OCI-LY1 (cell line): ENCODE measurements at regions not wholly inside any gene's neighbourhood (a gene's known extent, or its start where the extent isn't known, plus 50 kb on each side); places are given as distances from the start of the nearest gene placed in this dataset.

Experiments
- H2AFZ ChIP-seq: fragments of 200-600 bp; sonication (generic), shearing (Covaris generic); 2 replicates; pipeline ENCODE4 v1.6.0; 2014; ENCODE audit warnings: antibody characterized with exemption, mild to moderate bottlenecking, low read length
- H3F3A ChIP-seq: fragments of 200-600 bp; sonication (generic), shearing (Covaris generic); 2 replicates; pipeline ENCODE4 v1.6.0; 2014; ENCODE audit warnings: mild to moderate bottlenecking, antibody characterized with exemption, low read length, moderate library complexity; ENCODE audit not compliant: insufficient read depth
- H3K27ac ChIP-seq: fragments of 200-600 bp; sonication (generic); 2 replicates; pipeline ENCODE4 v1.5.1; 2014; ENCODE audit warnings: low read length, mixed run types, mild to moderate bottlenecking, low read depth; ENCODE audit not compliant: poor library complexity, severe bottlenecking
- H3K27me3 ChIP-seq: fragments of 200-600 bp; sonication (generic); 2 replicates; pipeline ENCODE4 v1.6.0; 2014; ENCODE audit warnings: antibody characterized with exemption, mild to moderate bottlenecking, low read length, moderate library complexity; ENCODE audit not compliant: insufficient read depth
- H3K36me3 ChIP-seq: fragments of 200-600 bp; sonication (generic); 2 replicates; pipeline ENCODE4 v1.6.1; 2014; ENCODE audit warnings: mild to moderate bottlenecking, antibody characterized with exemption, low read length, moderate library complexity, mixed read lengths; ENCODE audit not compliant: insufficient read depth
- H3K4me1 ChIP-seq: fragments of 200-600 bp; sonication (generic); 2 replicates; pipeline ENCODE4 v1.5.1; 2014; ENCODE audit warnings: mild to moderate bottlenecking, low read length, moderate library complexity; ENCODE audit not compliant: insufficient read depth, severe bottlenecking
- H3K4me2 ChIP-seq: fragments of 200-600 bp; sonication (generic), shearing (Covaris generic); 2 replicates; pipeline ENCODE4 v1.6.1; 2014; ENCODE audit warnings: low read length
- H3K4me3 ChIP-seq: fragments of 200-600 bp; sonication (generic); 2 replicates; pipeline ENCODE4 v1.5.1; 2014; ENCODE audit warnings: low read length, low read depth, mild to moderate bottlenecking, mixed read lengths; ENCODE audit not compliant: poor library complexity, severe bottlenecking
- H3K79me2 ChIP-seq: fragments of 200-600 bp; shearing (Covaris generic); 2 replicates; pipeline ENCODE4 v1.6.1; 2016; ENCODE audit warnings: mixed run types, low read length, mixed read lengths; ENCODE audit not compliant: insufficient read depth
- H3K9ac ChIP-seq: fragments of 200-600 bp; sonication (generic), shearing (Covaris generic); 2 replicates; pipeline ENCODE4 v1.6.1; 2014; ENCODE audit warnings: mild to moderate bottlenecking, low read length, mixed read lengths
- H3K9me2 ChIP-seq: fragments of 200-600 bp; sonication (generic), shearing (Covaris generic); 2 replicates; pipeline ENCODE4 v1.6.1; 2014; ENCODE audit warnings: low read depth, mild to moderate bottlenecking, low read length, mixed read lengths
- H3K9me3 ChIP-seq: fragments of 200-600 bp; shearing (Covaris generic); 2 replicates; pipeline ENCODE4 v1.6.1; 2014; ENCODE audit warnings: low read length, mixed read lengths
- H4K20me1 ChIP-seq: fragments of 200-600 bp; sonication (generic), shearing (Covaris generic); 2 replicates; pipeline ENCODE4 v1.6.0; 2016; ENCODE audit warnings: mild to moderate bottlenecking, low read length; ENCODE audit not compliant: insufficient read depth
- CTCF ChIP-seq: fragments of 200-600 bp; sonication (generic), shearing (Covaris generic); IDR thresholded peaks from 2 replicates; pipeline ENCODE4 v1.5.1; 2017; ENCODE audit warnings: mild to moderate bottlenecking, antibody characterized with exemption, low read length, moderate library complexity, mixed read lengths
- EZH2 ChIP-seq: fragments of 200-600 bp; sonication (generic), shearing (Covaris generic); IDR thresholded peaks from 2 replicates; pipeline ENCODE4 v1.8.0; 2017; ENCODE audit warnings: borderline replicate concordance, mixed run types, mild to moderate bottlenecking, antibody characterized with exemption, low read length, moderate library complexity, mixed read lengths

GRCh38 chr4:18406264-18406663 is 384.7 kb upstream of the LCORL start:
- H3K79me2 ChIP-seq = no peaks in the 10 kb centered on the region
- H3K9me3 ChIP-seq = no peaks in the 10 kb centered on the region
- no peaks in the 10 kb centered on the region for H3F3A ChIP-seq
- H3K27ac ChIP-seq = no peak overlapping the region
- no peaks in the 10 kb centered on the region for H3K9me2 ChIP-seq
- no peaks in the 10 kb centered on the region for H3K4me1 ChIP-seq
- TF ChIP-seq CTCF (no peak), EZH2 (no peak)
- H4K20me1 ChIP-seq = no peaks in the 10 kb centered on the region
- no peak overlapping the region for H3K4me3 ChIP-seq
- no peak overlapping the region for H3K9ac ChIP-seq
- no peaks in the 10 kb centered on the region for H3K27me3 ChIP-seq
- H3K4me2 ChIP-seq = no peak overlapping the region
- no peak overlapping the region for H2AFZ ChIP-seq
- no peaks in the 10 kb centered on the region for H3K36me3 ChIP-seq

DNA sequence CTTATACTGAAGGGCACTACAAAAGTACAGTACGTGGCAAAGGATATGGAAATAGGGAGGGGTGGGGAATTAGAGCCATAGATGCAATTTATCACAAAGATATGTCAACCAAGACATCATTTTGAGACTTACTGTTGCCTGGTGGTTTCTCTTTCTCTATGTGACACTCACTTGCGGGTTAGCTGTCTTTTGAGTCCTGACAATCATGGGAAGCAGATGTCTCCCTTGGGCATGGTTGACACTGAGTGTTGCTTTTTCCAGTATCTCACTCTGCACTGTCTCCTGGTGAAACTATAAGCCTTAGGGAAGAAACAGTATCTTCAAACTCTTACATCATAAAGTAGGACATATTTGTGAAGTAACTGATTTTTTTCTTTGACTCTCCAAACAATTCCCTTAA is 383.5 kb upstream of the LCORL start:
- Histone ChIP-seq H3K79me2 (no peaks in the 10 kb centered on the region), H4K20me1 (no peaks in the 10 kb centered on the region), H2AFZ (no peak overlapping the region), H3K4me2 (no peak overlapping the region), H3K36me3 (no peaks in the 10 kb centered on the region), H3K27me3 (no peaks in the 10 kb centered on the region), H3K9me3 (no peaks in the 10 kb centered on the region), H3K4me3 (no peak overlapping the region), H3K9me2 (no peaks in the 10 kb centered on the region), H3K27ac (no peak overlapping the region), H3K4me1 (no peaks in the 10 kb centered on the region), H3K9ac (no peak overlapping the region), H3F3A (no peaks in the 10 kb centered on the region)
- TF ChIP-seq EZH2 (no peak), CTCF (no peak)

- H3K79me2 ChIP-seq = no peaks in the 10 kb centered on the region
- H3K9me2 ChIP-seq = no peaks in the 10 kb centered on the region
- no peaks in the 10 kb centered on the region for H3K36me3 ChIP-seq
- no peaks in the 10 kb centered on the region for H3F3A ChIP-seq
- no peak overlapping the region for H3K27ac ChIP-seq
- H2AFZ ChIP-seq = no peak overlapping the region
- H3K4me3 ChIP-seq = no peak overlapping the region
- H4K20me1 ChIP-seq = no peaks in the 10 kb centered on the region
- no peaks in the 10 kb centered on the region for H3K4me1 ChIP-seq
- no peak for TF ChIP-seq EZH2
- TF ChIP-seq CTCF = no peak
- no peak overlapping the region for H3K4me2 ChIP-seq
- no peaks in the 10 kb centered on the region for H3K27me3 ChIP-seq
- H3K9ac ChIP-seq = no peak overlapping the region
- no peaks in the 10 kb centered on the region for H3K9me3 ChIP-seq
These were observed 383.1 kb upstream of the LCORL start for GRCh38 chr4:18404642-18405041.
